H9 (cell line): ENCODE measurements at regions not wholly inside any gene's neighbourhood (a gene's known extent, or its start where the extent isn't known, plus 50 kb on each side); places are given as distances from the start of the nearest gene placed in this dataset.

Source experiments
- DNase-seq: peaks from one replicate; pipeline ENCODE4 v3.0.0-alpha.2; 2017
- H2AFZ ChIP-seq: one replicate; pipeline ENCODE4 v1.6.1; 2013; ENCODE audit warnings: mild to moderate bottlenecking, low read length, control low read depth, moderate library complexity
- H2AK5ac ChIP-seq: 2 replicates; pipeline ENCODE4 v1.6.1; 2013; ENCODE audit warnings: low read length, control low read depth, mixed read lengths; ENCODE audit not compliant: insufficient read length
- H2BK120ac ChIP-seq: one replicate; pipeline ENCODE4 v1.6.1; 2013; ENCODE audit warnings: low read depth, mild to moderate bottlenecking, low read length, control low read depth, inconsistent platforms; ENCODE audit not compliant: poor library complexity, severe bottlenecking
- H2BK12ac ChIP-seq: 2 replicates; pipeline ENCODE4 v1.6.1; 2013; ENCODE audit warnings: low read length, control low read depth, mixed read lengths, low read depth; ENCODE audit not compliant: insufficient read length
- H2BK15ac ChIP-seq: 2 replicates; pipeline ENCODE4 v1.6.1; 2013; ENCODE audit warnings: low read depth, low read length, control low read depth
- H2BK20ac ChIP-seq: one replicate; pipeline ENCODE4 v1.6.1; 2013; ENCODE audit warnings: low read depth, mild to moderate bottlenecking, low read length, control low read depth, inconsistent platforms; ENCODE audit not compliant: poor library complexity, severe bottlenecking
- H2BK5ac ChIP-seq: 2 replicates; pipeline ENCODE4 v1.6.1; 2013; ENCODE audit warnings: low read length, control low read depth, mixed read lengths; ENCODE audit not compliant: insufficient read length
- H3K14ac ChIP-seq: 2 replicates; pipeline ENCODE4 v1.6.1; 2013; ENCODE audit warnings: low read length, control low read depth; ENCODE audit not compliant: insufficient read depth
- H3K18ac ChIP-seq: 2 replicates; pipeline ENCODE4 v1.6.1; 2013; ENCODE audit warnings: low read depth, mild to moderate bottlenecking, mixed read lengths, low read length, control low read depth; ENCODE audit not compliant: insufficient read length
- H3K23ac ChIP-seq: 2 replicates; pipeline ENCODE4 v1.6.1; 2013; ENCODE audit warnings: low read length, control low read depth, mixed read lengths, low read depth; ENCODE audit not compliant: insufficient read length
- H3K23me2 ChIP-seq: 2 replicates; pipeline ENCODE4 v1.6.1; 2013; ENCODE audit warnings: low read depth, mild to moderate bottlenecking, mixed read lengths, low read length, control low read depth; ENCODE audit not compliant: insufficient read length, poor library complexity, severe bottlenecking
- H3K27ac ChIP-seq: 2 replicates; pipeline ENCODE4 v1.5.1; 2013; ENCODE audit warnings: low read length, control low read depth, mixed read lengths, low read depth; ENCODE audit not compliant: insufficient read length
- H3K27me3 ChIP-seq: 2 replicates; pipeline ENCODE4 v1.6.1; 2013; ENCODE audit warnings: low read length, control low read depth, inconsistent platforms; ENCODE audit not compliant: insufficient read depth
- H3K4ac ChIP-seq: 2 replicates; pipeline ENCODE4 v1.6.1; 2013; ENCODE audit warnings: low read depth, mild to moderate bottlenecking, control low read depth, inconsistent platforms, low read length, moderate library complexity
- H3K4me1 ChIP-seq: 2 replicates; pipeline ENCODE4 v1.6.1; 2013; ENCODE audit warnings: low read length, control low read depth, inconsistent platforms; ENCODE audit not compliant: insufficient read depth
- H3K4me2 ChIP-seq: 2 replicates; pipeline ENCODE4 v1.6.1; 2013; ENCODE audit warnings: low read length, control low read depth, mixed read lengths; ENCODE audit not compliant: insufficient read length, insufficient read depth
- H3K56ac ChIP-seq: 2 replicates; pipeline ENCODE4 v1.6.1; 2013; ENCODE audit warnings: low read depth, mild to moderate bottlenecking, mixed read lengths, low read length, control low read depth; ENCODE audit not compliant: insufficient read length
- H3K79me1 ChIP-seq: 2 replicates; pipeline ENCODE4 v1.6.1; 2013; ENCODE audit warnings: low read depth, mild to moderate bottlenecking, moderate library complexity, low read length, control low read depth, inconsistent platforms; ENCODE audit not compliant: insufficient read depth, poor library complexity, severe bottlenecking
- H3K79me2 ChIP-seq: 2 replicates; pipeline ENCODE4 v1.6.1; 2013; ENCODE audit warnings: low read length, control low read depth, inconsistent platforms; ENCODE audit not compliant: insufficient read depth
- H3K9ac ChIP-seq: 2 replicates; pipeline ENCODE4 v1.6.1; 2013; ENCODE audit warnings: low read length, control low read depth, mixed read lengths; ENCODE audit not compliant: insufficient read length; ENCODE audit errors: extremely low read depth
- H3K9me3 ChIP-seq: one replicate; pipeline ENCODE4 v1.6.1; 2013; ENCODE audit warnings: low read depth, low read length, inconsistent platforms; ENCODE audit not compliant: control insufficient read depth
- H3T11ph ChIP-seq: one replicate; pipeline ENCODE4 v1.6.1; 2013; ENCODE audit warnings: mild to moderate bottlenecking, low read length, control low read depth, inconsistent platforms
- H4K20me1 ChIP-seq: one replicate; pipeline ENCODE4 v1.6.1; 2013; ENCODE audit not compliant: control insufficient read depth, insufficient read length, insufficient read depth
- H4K5ac ChIP-seq: 2 replicates; pipeline ENCODE4 v1.6.1; 2013; ENCODE audit warnings: low read depth, mild to moderate bottlenecking, mixed read lengths, low read length, control low read depth; ENCODE audit not compliant: insufficient read length
- H4K8ac ChIP-seq: replicated peaks from 2 replicates; pipeline ENCODE4 v1.6.1; 2013; ENCODE audit warnings: low read length, control low read depth, mixed read lengths, low read depth; ENCODE audit not compliant: insufficient read length
- H4K91ac ChIP-seq: 2 replicates; pipeline ENCODE4 v1.6.1; 2013; ENCODE audit warnings: low read depth, mild to moderate bottlenecking, moderate library complexity, mixed read lengths, low read length, control low read depth; ENCODE audit not compliant: insufficient read length
- H3K27ac Mint-ChIP-seq, 3 experiments: 2 replicates in 2 of 3; 3 replicates in 1 of 3; pipeline ENCODE4 v1.8.0; 2020 to 2021; ENCODE audit warnings: mixed read lengths in 3 of 3, mild to moderate bottlenecking in 1 of 3, moderate library complexity in 1 of 3
- H3K27me3 Mint-ChIP-seq: 2 replicates; pipeline ENCODE4 v1.8.0; 2021; ENCODE audit warnings: low read depth, mild to moderate bottlenecking, moderate library complexity, mixed read lengths
- H3K36me3 Mint-ChIP-seq, 3 experiments: 2 replicates in 2 of 3; 3 replicates in 1 of 3; pipeline ENCODE4 v1.8.0; 2020 to 2021; ENCODE audit warnings: low read depth in 3 of 3, mixed read lengths in 3 of 3; ENCODE audit not compliant: insufficient read depth in 1 of 3
- H3K4me1 Mint-ChIP-seq, 2 experiments: 2 replicates each; pipeline ENCODE4 v1.8.0; 2020; ENCODE audit warnings: mixed read lengths in 2 of 2
- H3K4me3 Mint-ChIP-seq, 2 experiments: 2 replicates in 1 of 2; 3 replicates in 1 of 2; pipeline ENCODE4 v1.8.0; 2020 to 2021; ENCODE audit warnings: mild to moderate bottlenecking in 2 of 2, mixed read lengths in 2 of 2, moderate library complexity in 1 of 2
- H3K9me3 Mint-ChIP-seq, 2 experiments: 2 replicates in 1 of 2; 3 replicates in 1 of 2; pipeline ENCODE4 v1.8.0; 2020; ENCODE audit warnings: mild to moderate bottlenecking in 2 of 2, mixed read lengths in 2 of 2, moderate library complexity in 1 of 2
- CTCF ChIP-seq: fragments of 200-600 bp; sonication (generic); conservative IDR thresholded peaks from 3 replicates; pipeline ENCODE4 v1.8.0; 2021; ENCODE audit warnings: antibody characterized with exemption, mild to moderate bottlenecking
- WGBS: extraction: QIAGEN DNeasy Blood & Tissue Kit; methylation state at CpG from one replicate; pipeline ENCODE4 v1.1.7; 2013; ENCODE audit warnings: missing lambda C conversion rate, low lambda C conversion rate, mixed read lengths; ENCODE audit not compliant: insufficient read length; ENCODE audit errors: extremely low coverage; 5-methylcytosine and 5-hydroxymethylcytosine counted together

- H3T11ph ChIP-seq, result no peak overlapping the region
- H4K91ac ChIP-seq, result no peak overlapping the region
- H3K18ac ChIP-seq, result no peak overlapping the region
- H2BK15ac ChIP-seq, result no peak overlapping the region
- H3K79me2 ChIP-seq, result no peaks in the 10 kb centered on the region
- TF ChIP-seq CTCF, result no peak
- H2AK5ac ChIP-seq, result no peak overlapping the region
- peaks cover 2 to 3% of the 10 kb centered on the region in 2 experiments; a peak in 1 of 5 replicates for H3K9me3 Mint-ChIP-seq
- no peak overlapping the region for H3K4me3 Mint-ChIP-seq
- H2BK120ac ChIP-seq, result no peak overlapping the region
- H2BK12ac ChIP-seq, result no peak overlapping the region
- no peak overlapping the region for H3K27ac ChIP-seq
- no peak overlapping the region for H3K4ac ChIP-seq
- H3K4me2 ChIP-seq, result no peak overlapping the region
- H3K36me3 Mint-ChIP-seq, result no peaks in the 10 kb centered on the region
- no peaks in the 10 kb centered on the region for H3K9me3 ChIP-seq
- H2BK5ac ChIP-seq, result no peak overlapping the region
- no peaks in the 10 kb centered on the region for H3K4me1 ChIP-seq
- no peak overlapping the region for H4K8ac ChIP-seq
- no peaks in the 10 kb centered on the region for H3K23me2 ChIP-seq
- peaks cover 0 to 11% of the 10 kb centered on the region in 2 experiments; a peak in 2 of 4 replicates for H3K4me1 Mint-ChIP-seq
- H3K14ac ChIP-seq, result no peak overlapping the region
- H3K9ac ChIP-seq, result no peak overlapping the region
- no peak overlapping the region for H2AFZ ChIP-seq
- H3K27me3 ChIP-seq, result no peaks in the 10 kb centered on the region
- H3K56ac ChIP-seq, result no peak overlapping the region
- no peaks in the 10 kb centered on the region for H3K79me1 ChIP-seq
- no peaks in the 10 kb centered on the region for H4K20me1 ChIP-seq
- no peak overlapping the region for H3K27ac Mint-ChIP-seq
- no peak overlapping the region for H2BK20ac ChIP-seq
- no peak for DNase-seq
- H3K23ac ChIP-seq, result no peak overlapping the region
- H4K5ac ChIP-seq, result no peak overlapping the region
- no CpG with 5 or more reads among the region's 5 CpGs for WGBS
- no peaks in the 10 kb centered on the region for H3K27me3 Mint-ChIP-seq
These were observed 477.4 kb upstream of the FZD8 start for GRCh38 chr10:36119455-36119854.
